ENCODE measurements at regions not wholly inside any gene's neighbourhood (a gene's known extent, or its start where the extent isn't known, plus 50 kb on each side); places are given as distances from the start of the nearest gene placed in this dataset.

DNA sequence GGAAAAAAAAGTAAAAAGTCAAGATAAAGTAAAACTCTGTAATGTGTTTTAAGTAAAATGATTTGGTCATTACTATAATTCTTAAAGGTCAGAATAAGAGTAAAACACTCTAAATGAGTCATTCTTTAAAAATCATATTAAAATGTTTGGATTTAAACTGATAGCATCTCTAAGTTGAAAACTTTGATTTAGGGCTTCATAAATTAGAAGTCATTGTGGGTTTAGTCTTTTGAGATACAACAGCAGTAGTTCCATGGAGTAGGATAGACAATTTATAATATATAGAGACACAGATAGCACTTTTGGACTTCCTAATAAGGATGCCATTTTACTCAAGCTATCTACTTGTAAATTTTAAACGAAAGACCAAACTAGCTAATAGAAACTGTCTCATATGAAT, 77.1 kb upstream of the PABPC4L start:
- no peak for DNase-seq (ENCODE audit: low spot score)
- H3K4me3 ChIP-seq, result no peak overlapping the region
- TF ChIP-seq CTCF (IDR thresholded peaks at IDR 0.05), result no peak
- no peak overlapping the region for H3K27ac ChIP-seq

DNA sequence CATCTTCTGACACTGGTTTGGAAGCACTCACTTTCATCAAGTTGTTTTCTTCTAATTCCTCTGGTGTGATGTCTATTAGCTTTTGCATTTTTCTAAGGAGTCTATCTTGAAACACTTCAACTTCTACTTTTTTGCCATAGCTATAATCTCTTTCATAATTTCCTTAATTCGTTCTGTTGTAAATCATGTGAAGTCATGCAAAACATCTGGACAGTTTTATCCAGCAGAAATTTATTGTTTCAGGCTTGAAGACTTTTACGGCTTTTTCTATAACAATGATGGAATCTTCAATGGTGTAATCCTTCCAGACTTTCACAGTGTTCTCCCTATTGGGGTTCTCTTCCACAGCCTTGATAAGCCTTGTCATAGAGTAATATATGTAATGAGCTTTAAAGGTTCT, 74.9 kb upstream of the PABPC4L start:
- DNase-seq (ENCODE audit: low spot score), result no peak
- no peak overlapping the region for H3K4me3 ChIP-seq
- no peak for TF ChIP-seq CTCF (IDR thresholded peaks at IDR 0.05)
- no peak overlapping the region for H3K27ac ChIP-seq

- DNase-seq (ENCODE audit: low spot score), result no peak
- H3K27ac ChIP-seq, result no peak overlapping the region
- TF ChIP-seq CTCF (IDR thresholded peaks at IDR 0.05), result no peak
Measured at GRCh38 chr4:134260126-134260525, 58.5 kb upstream of the PABPC4L start.

More at GRCh38 chr4:134260126-134260525, 58.5 kb upstream of the PABPC4L start:
- no peak overlapping the region for H3K4me3 ChIP-seq

Data from coronary artery (tissue), 2 donors.